ENCODE measurements at regions not wholly inside any gene's neighbourhood (a gene's known extent, or its start where the extent isn't known, plus 50 kb on each side); places are given as distances from the start of the nearest gene placed in this dataset.

DNA sequence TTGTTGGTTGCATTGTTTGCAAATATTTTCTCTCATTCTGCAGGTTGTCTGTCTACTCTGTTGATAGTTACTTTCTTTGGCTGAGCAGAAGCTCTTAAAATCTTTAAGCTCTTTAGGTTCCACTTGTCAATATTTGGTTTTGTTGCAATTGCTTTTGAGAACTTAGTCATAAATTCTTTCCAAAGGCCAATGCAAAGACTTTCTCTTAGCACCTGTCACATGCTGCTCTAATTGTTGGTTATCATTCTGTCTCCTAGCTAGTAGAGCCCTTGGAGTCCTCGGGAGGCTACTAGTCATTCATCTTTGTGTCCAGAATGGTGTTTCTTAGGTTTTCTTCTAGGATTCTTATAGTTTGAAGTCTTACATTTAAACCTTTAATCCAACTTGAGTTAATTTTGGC, 312.7 kb upstream of the PROX1 start:
- DNase-seq: no peak
- Histone ChIP-seq H3K4me2 (ENCODE audit: low read depth, low read length) (no peak overlapping the region), H3K79me2 (ENCODE audit: low read length) (no peaks in the 10 kb centered on the region), H4K20me1 (ENCODE audit: insufficient read depth, low read length) (no peaks in the 10 kb centered on the region), H2AFZ (ENCODE audit: low read length) (no peak overlapping the region), H3K27ac (ENCODE audit: low read length) (no peak overlapping the region), H3K9ac (ENCODE audit: low read length) (no peak overlapping the region), H3K9me3 (replicated peaks; ENCODE audit: insufficient read depth, low read length) (no peaks in the 10 kb centered on the region), H3K4me3 (ENCODE audit: low read length) (no peak overlapping the region), H3K9me2 (replicated peaks; ENCODE audit: insufficient read depth, low read length) (no peaks in the 10 kb centered on the region), H3F3A (ENCODE audit: insufficient read depth, low read length) (peaks cover 10% of the 10 kb centered on the region), H3K27me3 (replicated peaks; ENCODE audit: insufficient read depth, low read length) (no peaks in the 10 kb centered on the region), H3K4me1 (ENCODE audit: low read length) (peaks cover 16% of the 10 kb centered on the region), H3K36me3 (replicated peaks; ENCODE audit: insufficient read depth, low read length) (no peaks in the 10 kb centered on the region)
- no peak for TF ChIP-seq EZH2phosphoT487 (IDR thresholded peaks at IDR 0.05; ENCODE audit: low read length)
- TF ChIP-seq, protein P1, sequence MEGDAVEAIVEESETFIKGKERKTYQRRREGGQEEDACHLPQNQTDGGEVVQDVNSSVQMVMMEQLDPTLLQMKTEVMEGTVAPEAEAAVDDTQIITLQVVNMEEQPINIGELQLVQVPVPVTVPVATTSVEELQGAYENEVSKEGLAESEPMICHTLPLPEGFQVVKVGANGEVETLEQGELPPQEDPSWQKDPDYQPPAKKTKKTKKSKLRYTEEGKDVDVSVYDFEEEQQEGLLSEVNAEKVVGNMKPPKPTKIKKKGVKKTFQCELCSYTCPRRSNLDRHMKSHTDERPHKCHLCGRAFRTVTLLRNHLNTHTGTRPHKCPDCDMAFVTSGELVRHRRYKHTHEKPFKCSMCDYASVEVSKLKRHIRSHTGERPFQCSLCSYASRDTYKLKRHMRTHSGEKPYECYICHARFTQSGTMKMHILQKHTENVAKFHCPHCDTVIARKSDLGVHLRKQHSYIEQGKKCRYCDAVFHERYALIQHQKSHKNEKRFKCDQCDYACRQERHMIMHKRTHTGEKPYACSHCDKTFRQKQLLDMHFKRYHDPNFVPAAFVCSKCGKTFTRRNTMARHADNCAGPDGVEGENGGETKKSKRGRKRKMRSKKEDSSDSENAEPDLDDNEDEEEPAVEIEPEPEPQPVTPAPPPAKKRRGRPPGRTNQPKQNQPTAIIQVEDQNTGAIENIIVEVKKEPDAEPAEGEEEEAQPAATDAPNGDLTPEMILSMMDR (IDR thresholded peaks at IDR 0.05; ENCODE audit: low read length): no peak

DNA sequence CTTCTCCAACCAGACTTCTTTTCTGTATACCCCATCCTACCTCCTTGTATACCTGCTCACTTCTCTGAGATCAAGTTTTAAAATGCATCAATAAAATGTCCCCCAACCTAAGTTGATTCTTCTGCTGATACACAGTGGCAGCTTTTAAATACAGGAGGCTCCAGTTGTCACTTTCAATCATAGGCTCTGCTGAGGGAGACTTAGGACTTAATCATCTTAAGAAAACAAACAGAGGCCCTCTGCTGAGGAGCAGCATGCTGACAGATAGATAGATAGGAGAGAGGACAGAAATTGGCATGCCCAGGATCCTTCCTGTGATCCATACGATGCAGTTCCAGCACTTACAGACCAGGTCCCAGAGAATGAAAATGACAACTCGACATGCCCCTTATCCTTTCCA, 311.0 kb upstream of the PROX1 start:
- no peak for DNase-seq
- TF ChIP-seq EZH2phosphoT487 (IDR thresholded peaks at IDR 0.05; ENCODE audit: low read length): no peak
- TF ChIP-seq, protein P1 (IDR thresholded peaks at IDR 0.05; ENCODE audit: low read length): no peak
- no peak for TF ChIP-seq EZH2 (optimal IDR thresholded peaks at IDR 0.05; ENCODE audit: low read depth, low read length)
- Histone ChIP-seq H3K9me2 (replicated peaks; ENCODE audit: insufficient read depth, low read length) (no peaks in the 10 kb centered on the region), H3K9me3 (replicated peaks; ENCODE audit: insufficient read depth, low read length) (no peaks in the 10 kb centered on the region), H3K4me3 (ENCODE audit: low read length) (no peak overlapping the region), H3K4me2 (ENCODE audit: low read depth, low read length) (no peak overlapping the region), H3K27ac (ENCODE audit: low read length) (no peak overlapping the region), H3K9ac (ENCODE audit: low read length) (no peak overlapping the region), H2AFZ (ENCODE audit: low read length) (no peak overlapping the region), H4K20me1 (ENCODE audit: insufficient read depth, low read length) (no peaks in the 10 kb centered on the region), H3K27me3 (replicated peaks; ENCODE audit: insufficient read depth, low read length) (no peaks in the 10 kb centered on the region), H3K4me1 (ENCODE audit: low read length) (peaks cover 6% of the 10 kb centered on the region), H3K36me3 (replicated peaks; ENCODE audit: insufficient read depth, low read length) (no peaks in the 10 kb centered on the region), H3F3A (ENCODE audit: insufficient read depth, low read length) (no peaks in the 10 kb centered on the region), H3K79me2 (ENCODE audit: low read length) (no peaks in the 10 kb centered on the region)

DNA sequence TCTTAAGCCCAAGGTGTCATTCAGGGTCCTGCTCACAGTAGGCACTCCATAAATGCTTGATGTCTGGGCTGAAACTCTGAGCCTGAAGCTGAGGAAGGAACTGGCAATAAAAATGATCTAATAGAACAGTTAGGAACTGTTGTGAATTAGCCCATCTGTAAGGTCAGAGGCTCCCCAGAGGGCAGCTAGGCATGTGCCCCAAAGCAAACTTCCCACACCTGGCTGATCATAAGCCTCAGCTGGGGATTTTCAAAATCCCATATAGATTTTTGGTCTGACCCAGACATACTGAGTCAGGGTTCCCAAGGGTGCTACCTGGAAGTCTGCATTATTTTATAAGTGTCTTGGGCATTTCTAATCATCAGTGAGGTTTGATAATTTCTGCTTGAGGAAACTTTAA, 309.4 kb upstream of the PROX1 start:
- no peaks in the 10 kb centered on the region for H3K9me2 ChIP-seq (replicated peaks; ENCODE audit: insufficient read depth, low read length)
- DNase-seq: no peak
- no peak overlapping the region for H3K4me3 ChIP-seq (ENCODE audit: low read length)
- no peaks in the 10 kb centered on the region for H3K9me3 ChIP-seq (replicated peaks; ENCODE audit: insufficient read depth, low read length)
- no peaks in the 10 kb centered on the region for H3K79me2 ChIP-seq (ENCODE audit: low read length)
- H2AFZ ChIP-seq (ENCODE audit: low read length): no peak overlapping the region
- no peaks in the 10 kb centered on the region for H3K36me3 ChIP-seq (replicated peaks; ENCODE audit: insufficient read depth, low read length)
- no peaks in the 10 kb centered on the region for H3K27me3 ChIP-seq (replicated peaks; ENCODE audit: insufficient read depth, low read length)
- no peak overlapping the region for H3K4me2 ChIP-seq (ENCODE audit: low read depth, low read length)
- no peaks in the 10 kb centered on the region for H4K20me1 ChIP-seq (ENCODE audit: insufficient read depth, low read length)
- no peaks in the 10 kb centered on the region for H3F3A ChIP-seq (ENCODE audit: insufficient read depth, low read length)
- H3K9ac ChIP-seq (ENCODE audit: low read length): no peak overlapping the region
- no peak overlapping the region for H3K27ac ChIP-seq (ENCODE audit: low read length)
- H3K4me1 ChIP-seq (ENCODE audit: low read length): no peaks in the 10 kb centered on the region
- no peak for TF ChIP-seq EZH2phosphoT487 (IDR thresholded peaks at IDR 0.05; ENCODE audit: low read length)
- TF ChIP-seq, protein P1 (IDR thresholded peaks at IDR 0.05; ENCODE audit: low read length): no peak
- no peak for TF ChIP-seq EZH2 (optimal IDR thresholded peaks at IDR 0.05; ENCODE audit: low read depth, low read length)

Measured in MM.1S (cell line).